ENCODE measurements at regions not wholly inside any gene's neighbourhood (a gene's known extent, or its start where the extent isn't known, plus 50 kb on each side); places are given as distances from the start of the nearest gene placed in this dataset.

DNA sequence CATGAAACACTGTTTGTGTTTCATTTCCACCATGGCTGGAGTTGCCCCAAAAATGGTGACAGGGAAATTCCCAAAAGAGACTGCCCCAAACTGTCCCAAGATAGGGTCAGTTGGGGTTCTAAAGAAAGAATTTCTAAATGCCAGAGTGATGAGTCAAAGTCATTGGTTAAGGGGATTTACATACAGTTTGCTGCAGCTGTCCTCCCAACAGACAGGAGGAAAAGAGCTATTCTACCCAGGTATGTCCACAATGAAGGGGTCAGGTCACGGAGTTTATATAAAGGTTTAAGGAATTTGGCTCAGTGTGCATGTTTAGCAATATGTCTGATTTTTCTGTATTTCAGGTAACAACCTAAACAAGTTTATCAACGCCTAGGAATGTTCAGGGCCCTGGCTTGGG, 344.1 kb downstream of the TDRD15 start:
- TF ChIP-seq, protein P1, sequence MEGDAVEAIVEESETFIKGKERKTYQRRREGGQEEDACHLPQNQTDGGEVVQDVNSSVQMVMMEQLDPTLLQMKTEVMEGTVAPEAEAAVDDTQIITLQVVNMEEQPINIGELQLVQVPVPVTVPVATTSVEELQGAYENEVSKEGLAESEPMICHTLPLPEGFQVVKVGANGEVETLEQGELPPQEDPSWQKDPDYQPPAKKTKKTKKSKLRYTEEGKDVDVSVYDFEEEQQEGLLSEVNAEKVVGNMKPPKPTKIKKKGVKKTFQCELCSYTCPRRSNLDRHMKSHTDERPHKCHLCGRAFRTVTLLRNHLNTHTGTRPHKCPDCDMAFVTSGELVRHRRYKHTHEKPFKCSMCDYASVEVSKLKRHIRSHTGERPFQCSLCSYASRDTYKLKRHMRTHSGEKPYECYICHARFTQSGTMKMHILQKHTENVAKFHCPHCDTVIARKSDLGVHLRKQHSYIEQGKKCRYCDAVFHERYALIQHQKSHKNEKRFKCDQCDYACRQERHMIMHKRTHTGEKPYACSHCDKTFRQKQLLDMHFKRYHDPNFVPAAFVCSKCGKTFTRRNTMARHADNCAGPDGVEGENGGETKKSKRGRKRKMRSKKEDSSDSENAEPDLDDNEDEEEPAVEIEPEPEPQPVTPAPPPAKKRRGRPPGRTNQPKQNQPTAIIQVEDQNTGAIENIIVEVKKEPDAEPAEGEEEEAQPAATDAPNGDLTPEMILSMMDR (tag by site-specific recombination; IDR thresholded peaks at IDR 0.05) = no peak
- no peak for TF ChIP-seq ZBTB7A (tag by site-specific recombination; IDR thresholded peaks at IDR 0.05; ENCODE audit: low read depth)
- TF ChIP-seq YY1 (tag by site-specific recombination; IDR thresholded peaks at IDR 0.05) = no peak
- TF ChIP-seq ZSCAN30 (tag by site-specific recombination; IDR thresholded peaks at IDR 0.05) = no peak
- TF ChIP-seq ZNF423 (tag by site-specific recombination; IDR thresholded peaks at IDR 0.05) = no peak
- no peak for TF ChIP-seq ZFP37 (tag by site-specific recombination; IDR thresholded peaks at IDR 0.05)
- TF ChIP-seq, protein P2, sequence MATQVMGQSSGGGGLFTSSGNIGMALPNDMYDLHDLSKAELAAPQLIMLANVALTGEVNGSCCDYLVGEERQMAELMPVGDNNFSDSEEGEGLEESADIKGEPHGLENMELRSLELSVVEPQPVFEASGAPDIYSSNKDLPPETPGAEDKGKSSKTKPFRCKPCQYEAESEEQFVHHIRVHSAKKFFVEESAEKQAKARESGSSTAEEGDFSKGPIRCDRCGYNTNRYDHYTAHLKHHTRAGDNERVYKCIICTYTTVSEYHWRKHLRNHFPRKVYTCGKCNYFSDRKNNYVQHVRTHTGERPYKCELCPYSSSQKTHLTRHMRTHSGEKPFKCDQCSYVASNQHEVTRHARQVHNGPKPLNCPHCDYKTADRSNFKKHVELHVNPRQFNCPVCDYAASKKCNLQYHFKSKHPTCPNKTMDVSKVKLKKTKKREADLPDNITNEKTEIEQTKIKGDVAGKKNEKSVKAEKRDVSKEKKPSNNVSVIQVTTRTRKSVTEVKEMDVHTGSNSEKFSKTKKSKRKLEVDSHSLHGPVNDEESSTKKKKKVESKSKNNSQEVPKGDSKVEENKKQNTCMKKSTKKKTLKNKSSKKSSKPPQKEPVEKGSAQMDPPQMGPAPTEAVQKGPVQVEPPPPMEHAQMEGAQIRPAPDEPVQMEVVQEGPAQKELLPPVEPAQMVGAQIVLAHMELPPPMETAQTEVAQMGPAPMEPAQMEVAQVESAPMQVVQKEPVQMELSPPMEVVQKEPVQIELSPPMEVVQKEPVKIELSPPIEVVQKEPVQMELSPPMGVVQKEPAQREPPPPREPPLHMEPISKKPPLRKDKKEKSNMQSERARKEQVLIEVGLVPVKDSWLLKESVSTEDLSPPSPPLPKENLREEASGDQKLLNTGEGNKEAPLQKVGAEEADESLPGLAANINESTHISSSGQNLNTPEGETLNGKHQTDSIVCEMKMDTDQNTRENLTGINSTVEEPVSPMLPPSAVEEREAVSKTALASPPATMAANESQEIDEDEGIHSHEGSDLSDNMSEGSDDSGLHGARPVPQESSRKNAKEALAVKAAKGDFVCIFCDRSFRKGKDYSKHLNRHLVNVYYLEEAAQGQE (tag by site-specific recombination; IDR thresholded peaks at IDR 0.05) = no peak
- no peak for TF ChIP-seq KLF1 (tag by site-specific recombination; IDR thresholded peaks at IDR 0.05)
- no peak for TF ChIP-seq RBAK (tag by site-specific recombination; IDR thresholded peaks at IDR 0.05)
- TF ChIP-seq, protein P3, sequence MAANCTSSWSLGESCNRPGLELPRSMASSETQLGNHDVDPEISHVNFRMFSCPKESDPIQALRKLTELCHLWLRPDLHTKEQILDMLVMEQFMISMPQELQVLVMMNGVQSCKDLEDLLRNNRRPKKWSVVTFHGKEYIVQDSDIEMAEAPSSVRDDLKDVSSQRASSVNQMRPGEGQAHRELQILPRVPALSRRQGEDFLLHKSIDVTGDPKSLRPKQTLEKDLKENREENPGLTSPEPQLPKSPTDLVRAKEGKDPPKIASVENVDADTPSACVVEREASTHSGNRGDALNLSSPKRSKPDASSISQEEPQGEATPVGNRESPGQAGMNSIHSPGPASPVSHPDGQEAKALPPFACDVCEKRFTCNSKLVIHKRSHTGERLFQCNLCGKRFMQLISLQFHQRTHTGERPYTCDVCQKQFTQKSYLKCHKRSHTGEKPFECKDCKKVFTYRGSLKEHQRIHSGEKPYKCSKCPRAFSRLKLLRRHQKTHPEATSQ (tag by site-specific recombination; IDR thresholded peaks at IDR 0.05) = no peak
- TF ChIP-seq, protein P4, sequence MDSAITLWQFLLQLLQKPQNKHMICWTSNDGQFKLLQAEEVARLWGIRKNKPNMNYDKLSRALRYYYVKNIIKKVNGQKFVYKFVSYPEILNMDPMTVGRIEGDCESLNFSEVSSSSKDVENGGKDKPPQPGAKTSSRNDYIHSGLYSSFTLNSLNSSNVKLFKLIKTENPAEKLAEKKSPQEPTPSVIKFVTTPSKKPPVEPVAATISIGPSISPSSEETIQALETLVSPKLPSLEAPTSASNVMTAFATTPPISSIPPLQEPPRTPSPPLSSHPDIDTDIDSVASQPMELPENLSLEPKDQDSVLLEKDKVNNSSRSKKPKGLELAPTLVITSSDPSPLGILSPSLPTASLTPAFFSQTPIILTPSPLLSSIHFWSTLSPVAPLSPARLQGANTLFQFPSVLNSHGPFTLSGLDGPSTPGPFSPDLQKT (IDR thresholded peaks at IDR 0.05; ENCODE audit: borderline replicate concordance, low read depth, low read length) = no peak
- TF ChIP-seq, protein P5, sequence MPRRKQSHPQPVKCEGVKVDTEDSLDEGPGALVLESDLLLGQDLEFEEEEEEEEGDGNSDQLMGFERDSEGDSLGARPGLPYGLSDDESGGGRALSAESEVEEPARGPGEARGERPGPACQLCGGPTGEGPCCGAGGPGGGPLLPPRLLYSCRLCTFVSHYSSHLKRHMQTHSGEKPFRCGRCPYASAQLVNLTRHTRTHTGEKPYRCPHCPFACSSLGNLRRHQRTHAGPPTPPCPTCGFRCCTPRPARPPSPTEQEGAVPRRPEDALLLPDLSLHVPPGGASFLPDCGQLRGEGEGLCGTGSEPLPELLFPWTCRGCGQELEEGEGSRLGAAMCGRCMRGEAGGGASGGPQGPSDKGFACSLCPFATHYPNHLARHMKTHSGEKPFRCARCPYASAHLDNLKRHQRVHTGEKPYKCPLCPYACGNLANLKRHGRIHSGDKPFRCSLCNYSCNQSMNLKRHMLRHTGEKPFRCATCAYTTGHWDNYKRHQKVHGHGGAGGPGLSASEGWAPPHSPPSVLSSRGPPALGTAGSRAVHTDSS (tag by site-specific recombination; IDR thresholded peaks at IDR 0.05) = no peak
- TF ChIP-seq ZNF747 (tag by site-specific recombination; IDR thresholded peaks at IDR 0.05) = no peak
- TF ChIP-seq ZBTB48 (tag by site-specific recombination; IDR thresholded peaks at IDR 0.05) = no peak

Data from HEK293 (cell line).